ENCODE measurements at regions not wholly inside any gene's neighbourhood (a gene's known extent, or its start where the extent isn't known, plus 50 kb on each side); places are given as distances from the start of the nearest gene placed in this dataset.
"Not testable (repeated sequence)": the region's sequence is repeated elsewhere in the genome, so short reads cannot be mapped to it uniquely, and the experiment has no call there.

DNA sequence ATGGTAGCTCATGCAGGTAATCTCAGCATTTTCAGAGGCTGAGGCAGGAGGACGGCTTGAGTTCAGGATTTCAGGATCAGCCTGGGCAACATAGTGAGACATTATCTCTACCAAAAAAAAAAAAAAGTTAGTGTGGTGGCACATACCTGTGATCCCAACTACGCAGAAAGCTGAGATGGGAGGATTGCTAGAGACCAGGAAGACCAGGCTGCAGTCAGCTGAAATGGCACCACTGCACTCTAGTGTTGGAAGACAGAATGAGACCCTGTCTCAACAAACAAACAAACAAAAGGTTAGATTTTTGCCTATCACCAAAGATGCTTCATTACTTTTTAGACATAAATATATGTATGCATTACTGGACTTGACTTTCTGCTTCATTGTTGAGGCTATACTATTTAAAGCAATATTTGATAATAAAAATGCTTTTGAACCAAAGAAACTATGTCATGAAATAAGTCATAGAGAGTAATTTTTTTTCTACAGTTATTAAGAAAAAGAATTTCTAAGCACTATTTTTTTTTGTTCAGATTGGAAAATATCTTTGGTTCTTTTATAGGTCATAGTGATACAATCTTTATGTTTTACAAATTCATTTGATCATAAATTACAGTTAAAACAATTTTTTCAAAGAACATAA lies 1180.1 kb upstream of the ATXN8OS start:
- DNase-seq: peak; percentile 2

DNA sequence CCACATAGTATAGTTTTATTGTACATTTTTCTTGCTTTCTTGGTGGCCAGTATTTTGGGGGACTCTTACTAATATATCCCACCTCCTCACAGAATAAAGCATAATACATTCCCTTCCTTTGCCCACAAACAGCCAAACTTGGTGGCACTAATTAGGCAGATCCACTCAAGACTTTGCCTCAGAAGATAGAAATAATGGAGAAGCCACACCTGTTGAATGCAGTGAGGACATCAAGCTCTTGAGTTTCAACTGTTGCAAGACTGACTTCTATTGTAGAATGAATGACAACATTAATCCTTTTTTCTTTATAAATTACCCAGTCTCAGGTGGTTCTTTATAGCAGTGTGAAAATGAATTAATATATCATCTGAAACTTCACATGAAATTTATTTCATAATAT lies 1183.6 kb upstream of the ATXN8OS start:
- DNase-seq: no peak

- no peak for DNase-seq
Measured at GRCh38 chr13:68908879-68909278, 1198.7 kb upstream of the ATXN8OS start.

GRCh38 chr13:68905186-68905585 lies 1202.4 kb upstream of the ATXN8OS start:
- no peak for DNase-seq

DNA sequence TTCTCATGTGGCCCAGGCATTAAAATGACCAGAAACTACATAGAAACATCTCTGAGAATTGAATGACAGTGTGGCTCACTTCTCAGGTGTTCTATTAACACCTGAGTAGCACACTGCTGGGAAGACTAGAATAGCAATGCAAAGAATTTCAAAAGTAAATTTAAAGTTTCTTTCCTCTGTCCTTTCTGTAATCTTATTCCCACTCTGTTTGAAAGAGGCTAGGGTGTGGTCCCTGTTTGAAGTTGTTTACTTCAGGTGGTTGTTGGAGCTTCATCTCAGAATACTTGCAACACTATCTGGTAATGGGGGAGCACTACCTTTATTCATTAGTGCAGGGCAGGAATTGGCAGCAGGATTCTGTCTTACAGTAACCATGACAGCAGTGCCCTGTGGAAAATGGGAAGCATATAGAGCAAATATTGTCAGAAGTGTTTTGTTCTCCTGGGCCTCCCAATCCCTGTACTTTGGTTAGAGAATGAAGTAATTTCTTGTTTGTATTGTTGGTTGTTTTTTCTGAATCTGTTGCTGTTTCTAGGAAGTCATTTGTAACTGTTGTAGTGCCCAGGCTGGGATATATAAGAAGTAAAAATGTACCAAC lies 1210.2 kb upstream of the ATXN8OS start:
- DNase-seq: no peak

DNA sequence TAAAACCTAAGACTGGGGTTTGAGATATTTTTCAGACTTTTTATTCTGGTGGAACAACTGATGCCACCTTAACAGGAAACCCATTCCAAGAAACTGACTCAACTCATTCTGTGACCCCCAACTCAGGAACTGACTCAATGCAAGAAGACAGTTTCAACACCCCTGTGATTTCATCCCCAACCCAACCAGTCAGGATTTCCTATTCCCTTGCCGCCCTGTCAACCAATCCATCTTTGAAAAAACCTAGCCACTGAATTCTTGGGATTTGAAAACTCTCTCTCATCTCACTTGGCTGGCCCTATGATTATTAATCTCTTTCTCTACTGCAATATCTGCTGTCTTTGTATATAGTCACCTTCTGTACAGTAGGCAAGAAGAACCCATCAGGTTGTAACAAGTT lies 1211.9 kb upstream of the ATXN8OS start:
- no peak for DNase-seq

GRCh38 chr13:68893721-68894120 lies 1213.9 kb upstream of the ATXN8OS start:
- DNase-seq: not testable (repeated sequence)

- not testable (repeated sequence) for DNase-seq
Measured at GRCh38 chr13:68892596-68892995, 1215.0 kb upstream of the ATXN8OS start.

GRCh38 chr13:68890101-68890500 lies 1217.5 kb upstream of the ATXN8OS start:
- not testable (repeated sequence) for DNase-seq

DNA sequence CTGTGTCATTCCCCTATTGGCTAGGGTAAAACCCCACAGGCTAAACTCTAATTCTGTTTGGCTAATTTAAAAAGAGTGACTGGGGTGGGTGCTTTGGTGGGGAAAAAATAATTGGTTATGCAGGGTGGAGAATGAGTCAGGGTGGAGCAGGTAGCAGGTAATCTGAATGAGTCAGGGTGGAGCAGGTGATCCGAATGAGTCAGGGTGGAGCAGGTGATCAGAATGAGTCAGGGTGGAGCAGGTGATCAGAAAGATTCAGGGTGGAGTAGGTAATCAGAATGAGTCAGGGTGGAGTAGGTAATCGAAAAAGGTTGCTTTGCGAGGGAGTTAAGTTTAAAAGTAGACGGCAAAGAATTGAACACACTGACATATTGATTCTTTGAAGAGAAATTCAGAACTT lies 1218.8 kb upstream of the ATXN8OS start:
- DNase-seq: no peak

GRCh38 chr13:68872338-68872737 lies 1235.3 kb upstream of the ATXN8OS start:
- DNase-seq: no peak

- no peak for DNase-seq
Measured at GRCh38 chr13:68851026-68851425, 1256.6 kb upstream of the ATXN8OS start.

- DNase-seq: no peak
Measured at GRCh38 chr13:68850160-68850559, 1257.5 kb upstream of the ATXN8OS start.

DNA sequence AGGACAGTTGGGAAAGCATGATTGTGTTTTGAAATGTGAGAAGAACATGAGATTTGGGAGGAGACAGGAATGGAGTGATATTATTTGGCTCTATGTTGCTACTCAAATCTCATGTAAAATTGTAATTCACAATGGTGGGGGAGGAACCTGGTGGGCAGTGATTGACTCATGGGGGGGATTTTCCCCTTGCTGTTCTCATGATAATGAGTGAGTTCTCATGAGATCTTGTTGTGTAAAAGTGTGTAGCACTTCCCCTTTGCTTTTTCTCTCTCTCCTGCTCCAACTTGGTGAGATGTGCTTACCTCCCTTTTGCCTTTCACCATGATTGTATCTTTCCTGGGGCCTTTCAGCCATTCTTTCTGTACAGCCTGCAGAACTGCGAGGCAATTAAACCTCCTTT lies 1261.0 kb upstream of the ATXN8OS start:
- no peak for DNase-seq

DNA sequence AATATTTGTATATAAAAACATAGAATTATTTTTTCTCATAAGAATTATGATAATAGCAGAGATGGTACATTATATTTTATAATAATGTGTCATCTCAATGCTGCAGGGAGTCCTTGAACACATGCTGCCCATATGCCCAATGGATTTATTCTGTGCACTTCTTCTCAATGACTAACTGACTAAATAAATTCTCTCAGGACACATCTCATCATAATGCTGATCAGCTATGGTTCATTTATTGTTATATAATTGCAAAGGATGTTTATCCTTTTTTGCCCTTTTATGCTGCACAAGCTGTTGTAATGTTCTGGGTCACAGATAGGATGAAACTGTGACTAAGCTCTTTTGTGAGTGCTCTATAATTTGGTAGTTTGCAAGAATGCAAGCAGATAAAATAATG lies 1273.3 kb upstream of the ATXN8OS start:
- no peak for DNase-seq

- DNase-seq: no peak
Measured at GRCh38 chr13:68816715-68817114, 1290.9 kb upstream of the ATXN8OS start.

DNA sequence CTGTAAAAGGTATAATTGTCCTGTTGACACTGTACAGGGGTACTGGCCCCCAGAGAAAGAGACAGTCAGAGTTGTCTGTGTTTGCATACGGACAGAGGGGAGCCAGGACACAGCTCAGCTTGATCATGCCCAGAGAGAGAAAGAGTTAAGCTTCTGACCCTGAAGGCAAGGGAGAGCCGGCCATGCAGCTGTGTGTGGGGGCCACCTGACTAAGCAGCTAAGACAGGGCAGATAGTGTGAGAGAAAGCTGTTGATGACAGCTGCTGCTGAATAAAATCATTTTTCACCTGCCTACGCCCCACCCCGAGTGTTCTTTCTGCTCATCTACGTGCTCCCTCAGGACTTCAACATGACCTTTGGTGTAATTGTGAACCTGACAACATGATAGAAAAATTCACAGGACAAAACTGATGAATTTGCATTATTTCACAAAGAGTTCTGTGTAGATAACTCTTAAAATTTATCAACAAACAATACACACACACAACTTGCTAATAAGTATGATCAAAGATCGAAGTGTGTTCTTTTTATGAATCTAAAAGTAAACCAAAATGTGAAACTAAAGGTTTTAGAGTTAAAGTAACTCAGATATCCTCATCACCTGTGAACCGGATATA lies 1294.3 kb upstream of the ATXN8OS start:
- DNase-seq: no peak

DNA sequence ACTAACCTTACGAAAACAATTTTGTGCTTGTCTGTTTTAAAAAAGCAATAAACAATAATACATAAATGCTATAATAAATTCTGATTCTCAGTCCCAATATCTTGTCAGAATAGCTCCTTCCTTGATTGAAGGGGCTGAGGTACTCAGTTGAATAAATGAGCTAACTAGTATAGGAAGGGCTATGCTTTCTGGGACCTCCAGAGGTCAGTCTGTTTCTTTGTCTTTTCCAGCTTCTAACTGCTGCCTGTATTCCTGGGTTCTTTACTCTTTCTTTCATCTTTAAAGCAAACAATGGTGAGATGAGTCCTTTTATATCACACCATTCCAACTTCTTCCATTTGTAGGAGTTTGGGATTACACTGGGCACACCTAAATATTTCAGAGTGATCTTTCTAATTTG lies 1297.0 kb upstream of the ATXN8OS start:
- DNase-seq: no peak

DNA sequence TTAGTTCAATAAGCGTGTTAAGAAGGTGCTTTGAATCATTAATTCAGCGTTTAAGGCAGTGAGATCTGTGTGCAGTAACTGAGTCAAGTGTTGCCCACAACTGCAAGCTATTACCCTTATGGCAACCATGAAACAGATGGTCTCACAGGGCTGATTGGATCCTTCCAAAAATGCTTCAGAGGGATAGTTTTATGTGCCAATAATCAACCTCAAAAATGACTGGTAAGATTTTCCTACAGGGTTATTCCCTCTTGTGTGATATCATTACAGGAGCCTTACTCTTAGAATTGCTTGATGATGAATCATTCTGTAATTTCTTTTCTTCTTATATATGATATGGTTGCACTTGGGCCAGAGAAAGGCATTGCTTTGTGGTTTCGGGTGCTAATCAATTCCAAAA lies 1299.2 kb upstream of the ATXN8OS start:
- DNase-seq: no peak

DNA sequence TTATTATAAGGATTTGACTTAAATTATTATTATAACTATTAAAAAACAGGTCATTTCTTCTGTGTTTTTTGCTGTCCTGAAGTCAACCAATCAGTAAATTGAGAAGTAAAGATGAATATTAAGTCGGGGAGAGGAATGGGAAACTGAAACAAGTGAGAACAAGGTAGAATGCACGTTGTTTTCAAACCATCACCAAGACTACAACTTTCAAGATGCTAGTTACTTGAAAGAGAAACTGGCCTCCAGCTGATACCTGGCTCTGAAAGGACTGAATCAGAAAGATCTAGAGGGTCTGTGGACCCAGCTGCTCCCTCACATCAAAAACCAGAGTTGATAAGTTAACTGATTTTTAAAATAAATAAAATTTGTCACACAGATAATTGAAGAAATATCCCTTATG lies 1301.5 kb upstream of the ATXN8OS start:
- no peak for DNase-seq

GRCh38 chr13:68784275-68784674 lies 1323.4 kb upstream of the ATXN8OS start:
- no peak for DNase-seq

GRCh38 chr13:68759617-68760016 lies 1348.0 kb upstream of the ATXN8OS start:
- no peak for DNase-seq

GRCh38 chr13:68749796-68750195 lies 1357.8 kb upstream of the ATXN8OS start:
- DNase-seq: no peak

GRCh38 chr13:68748038-68748437 lies 1359.6 kb upstream of the ATXN8OS start:
- no peak for DNase-seq

GRCh38 chr13:68745502-68745901 lies 1362.1 kb upstream of the ATXN8OS start:
- DNase-seq: no peak
